GM18526 (cell line): ENCODE measurements at regions not wholly inside any gene's neighbourhood (a gene's known extent, or its start where the extent isn't known, plus 50 kb on each side); places are given as distances from the start of the nearest gene placed in this dataset.

Experiments used
- POLR2A ChIP-seq: IDR thresholded peaks from 3 replicates; pipeline ENCODE4 v1.6.1; 2011; ENCODE audit not compliant: insufficient read length; ENCODE audit errors: extremely low read depth

- no peak for TF ChIP-seq POLR2A
These were observed 485.4 kb downstream of the ZNF608 start for GRCh38 chr5:124260921-124261515.

DNA sequence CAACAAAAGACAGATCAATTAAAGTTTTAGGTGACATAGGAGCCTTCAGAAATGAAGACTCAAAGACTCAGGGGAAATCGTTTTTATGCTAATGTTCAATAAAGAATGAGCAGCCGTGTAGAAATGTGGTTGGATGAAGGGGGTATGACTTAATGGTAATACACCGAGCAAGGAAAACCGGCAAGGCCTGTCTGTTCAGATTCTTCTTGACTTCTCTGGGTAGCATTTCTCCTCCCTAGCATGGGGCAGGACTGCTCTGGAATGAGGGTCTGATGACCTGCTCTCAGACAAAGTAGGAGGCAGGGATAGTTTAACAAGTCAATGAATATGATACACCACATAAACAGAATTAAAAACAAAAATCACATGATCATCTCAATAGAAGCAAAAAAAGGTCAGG is 487.4 kb downstream of the ZNF608 start:
- TF ChIP-seq POLR2A, result no peak

GRCh38 chr5:124257048-124257447 is 489.4 kb downstream of the ZNF608 start:
- no peak for TF ChIP-seq POLR2A

DNA sequence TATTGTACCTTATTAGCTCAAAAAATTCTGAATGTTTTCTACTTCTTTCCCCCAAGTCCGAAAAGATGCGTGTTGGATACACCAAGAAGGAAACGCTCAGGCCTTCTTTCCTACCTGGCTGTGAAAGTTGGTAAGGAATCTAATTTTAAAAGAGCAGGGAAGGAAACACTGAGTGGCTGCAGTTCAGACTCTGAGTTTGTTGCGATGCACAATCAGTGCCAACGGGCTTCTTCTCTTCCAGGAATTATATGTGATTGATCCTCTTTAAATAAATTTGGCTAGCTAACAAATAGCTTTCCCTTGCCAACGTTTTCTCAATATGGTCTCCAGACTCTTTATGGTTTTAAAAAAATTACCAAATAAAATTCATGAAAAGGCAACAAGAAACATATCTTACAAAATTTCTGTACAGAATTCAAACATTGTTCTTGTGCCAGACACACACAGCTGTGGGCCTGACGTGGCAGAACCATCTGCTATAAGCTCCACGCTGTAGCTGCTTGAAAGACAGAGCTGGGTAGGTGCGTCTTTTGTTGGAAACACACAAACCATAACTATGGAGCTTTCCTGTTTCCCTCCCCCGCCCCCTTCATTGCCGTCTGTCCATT is 493.1 kb downstream of the ZNF608 start:
- TF ChIP-seq POLR2A, result no peak

GRCh38 chr5:124252747-124253146 is 493.7 kb downstream of the ZNF608 start:
- TF ChIP-seq POLR2A, result no peak

GRCh38 chr5:124252191-124252638 is 494.2 kb downstream of the ZNF608 start:
- no peak for TF ChIP-seq POLR2A

DNA sequence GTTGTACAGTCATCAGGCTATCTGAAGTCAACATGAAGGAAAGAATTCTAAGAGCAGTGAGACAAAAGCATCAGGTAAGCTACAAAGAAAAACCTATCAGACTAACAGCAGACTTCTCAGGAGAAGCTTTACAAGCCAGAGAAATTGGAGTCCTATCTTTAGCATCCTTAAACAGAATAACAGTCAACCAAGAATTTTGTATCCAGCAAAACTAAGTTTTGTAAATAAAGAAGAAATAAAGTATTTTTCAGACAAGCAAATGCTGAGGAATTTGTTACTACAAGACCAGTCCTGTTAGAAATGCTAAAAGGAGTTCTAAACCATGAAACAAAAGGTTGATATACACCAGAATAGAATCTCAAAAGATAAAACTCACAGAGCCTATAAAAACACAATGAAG is 501.2 kb downstream of the ZNF608 start:
- TF ChIP-seq POLR2A, result no peak

DNA sequence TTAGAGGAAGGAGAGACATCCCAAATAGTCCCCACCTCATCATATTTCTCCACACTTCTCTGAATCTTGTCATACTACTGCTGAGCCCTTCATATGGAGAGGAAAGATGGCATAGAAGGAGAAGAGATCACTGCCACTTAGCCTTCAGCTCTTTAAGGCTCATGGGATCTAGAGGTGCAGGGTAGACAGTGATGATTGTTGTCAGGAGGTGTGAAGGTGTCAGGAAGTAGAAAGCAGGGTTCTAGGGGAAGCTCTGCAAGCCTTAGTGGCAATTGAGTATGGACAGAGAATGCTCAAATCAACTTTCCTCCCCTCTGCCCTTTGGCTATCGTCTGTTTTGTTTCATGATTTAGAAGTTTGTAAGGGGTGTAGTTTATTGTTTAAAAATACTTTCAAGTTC is 505.7 kb downstream of the ZNF608 start:
- no peak for TF ChIP-seq POLR2A

GRCh38 chr5:124239572-124239971 is 506.9 kb downstream of the ZNF608 start:
- TF ChIP-seq POLR2A, result no peak

DNA sequence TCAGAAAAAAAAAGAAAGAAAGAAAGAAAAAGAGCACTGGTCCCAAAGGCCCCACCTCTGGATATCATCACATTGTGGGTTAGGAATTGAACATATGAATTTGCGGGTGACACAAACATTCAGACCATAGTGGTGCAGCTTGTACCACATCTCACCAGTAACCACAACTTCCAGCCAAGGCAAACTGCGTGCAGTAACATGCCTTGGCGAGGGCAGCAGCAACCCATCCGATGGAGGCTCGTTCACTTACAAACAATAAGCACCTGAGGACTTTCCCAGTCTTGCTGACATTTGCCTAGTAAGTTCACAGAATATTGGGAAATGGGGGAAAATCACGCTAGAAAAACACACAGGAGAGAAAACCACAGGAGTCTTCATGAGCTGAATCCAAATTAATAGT is 508.1 kb downstream of the ZNF608 start:
- TF ChIP-seq POLR2A, result no peak

DNA sequence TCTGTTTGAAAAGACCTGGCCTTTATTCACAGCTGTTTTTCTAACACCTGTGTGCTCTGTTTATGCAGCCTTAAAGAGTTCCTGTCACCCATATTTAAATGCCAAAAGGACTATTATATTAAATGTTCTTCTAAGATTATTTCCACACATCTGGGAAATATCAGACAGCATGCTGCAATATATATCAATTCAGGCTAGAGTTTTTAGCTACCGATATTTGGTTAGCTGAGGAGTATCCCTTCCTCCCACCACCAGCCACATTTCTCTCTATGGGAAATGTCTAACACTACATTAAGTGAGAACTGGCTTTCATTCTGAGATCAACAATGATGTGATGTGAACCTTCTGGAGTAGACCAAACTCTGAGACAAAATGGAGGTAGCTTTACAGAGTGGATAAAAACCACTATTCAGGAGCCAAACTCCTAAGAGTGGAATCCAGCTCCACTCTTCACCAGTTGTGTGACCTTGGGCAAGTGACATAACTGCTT is 509.2 kb downstream of the ZNF608 start:
- TF ChIP-seq POLR2A, result no peak

DNA sequence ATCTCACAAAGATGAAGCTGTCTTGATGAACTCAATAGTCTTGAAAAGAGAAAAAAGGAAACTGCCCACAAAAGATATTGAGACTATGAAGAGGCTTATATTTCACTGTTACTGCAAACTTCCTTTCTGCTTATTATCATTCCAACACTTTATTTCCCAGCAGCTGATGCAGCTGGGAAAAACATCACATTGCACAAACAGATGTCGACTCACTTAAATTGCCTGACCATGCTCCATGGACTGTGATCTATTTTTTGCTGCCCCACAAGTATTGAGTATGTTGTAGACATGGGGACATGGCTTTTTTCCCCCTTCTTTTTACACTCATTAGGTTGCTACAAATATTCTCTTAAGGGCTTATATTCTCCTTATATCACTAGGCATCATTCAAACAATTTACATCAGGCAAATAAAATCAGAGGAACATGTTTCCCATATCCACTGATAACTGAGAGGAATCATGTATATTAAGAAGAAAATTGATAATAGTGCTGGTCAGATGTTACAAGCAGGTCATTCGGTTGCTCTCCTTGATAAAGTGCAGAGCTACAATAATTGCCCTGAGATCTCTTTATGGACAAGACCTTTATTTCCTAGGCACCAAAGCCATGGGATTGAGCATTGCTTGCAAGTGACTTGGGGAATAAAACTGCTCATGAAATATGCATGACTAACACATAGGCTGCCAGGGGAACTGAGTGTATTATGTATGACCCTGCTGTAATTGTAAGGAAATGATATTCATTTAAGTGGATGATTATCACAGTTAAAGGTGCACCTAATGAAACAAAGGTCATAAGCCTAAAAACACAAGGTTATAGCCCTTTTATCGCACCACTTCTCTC is 509.9 kb downstream of the ZNF608 start:
- no peak for TF ChIP-seq POLR2A

- no peak for TF ChIP-seq POLR2A
These were observed 510.9 kb downstream of the ZNF608 start for GRCh38 chr5:124235576-124235975.

DNA sequence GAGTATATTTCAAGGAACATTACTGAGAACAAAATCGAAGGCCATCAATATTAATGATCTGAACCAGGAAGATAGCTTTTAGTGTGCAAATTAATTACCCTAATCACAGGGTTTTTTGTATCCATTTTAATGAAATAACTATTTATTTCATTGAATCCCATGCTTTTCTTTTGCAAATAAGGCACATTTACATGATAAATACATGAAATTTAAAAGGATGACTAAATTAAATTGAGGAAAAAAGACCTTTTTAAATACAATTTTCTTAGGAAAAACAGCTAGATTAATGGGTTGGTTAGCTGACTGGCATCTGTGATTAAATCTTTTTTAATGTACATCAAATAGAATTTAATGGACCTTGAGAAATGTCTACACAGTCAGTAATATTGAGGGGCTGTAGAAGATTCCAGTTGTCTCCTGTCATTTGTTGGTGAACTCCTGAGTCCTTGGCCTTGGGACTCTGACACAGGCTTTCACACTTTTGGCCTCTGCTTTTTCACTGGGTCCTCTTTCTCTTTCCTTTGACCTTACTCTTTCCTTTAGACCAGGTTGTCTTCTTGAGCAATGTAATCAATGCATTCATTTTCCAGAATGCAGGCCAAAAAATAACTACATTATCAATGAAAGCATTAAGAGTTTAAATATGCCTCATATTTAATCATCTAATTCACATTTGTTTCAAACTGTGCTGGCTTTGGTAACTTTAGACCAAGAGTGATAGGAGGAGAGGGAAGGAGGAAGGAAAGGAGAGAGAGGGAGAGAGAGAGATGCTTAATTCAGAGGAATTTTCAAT is 511.5 kb downstream of the ZNF608 start:
- no peak for TF ChIP-seq POLR2A
